Mesendoderm (in vitro differentiated cells): ENCODE measurements at regions not wholly inside any gene's neighbourhood (a gene's known extent, or its start where the extent isn't known, plus 50 kb on each side); places are given as distances from the start of the nearest gene placed in this dataset.

Experiments
- DNase-seq: peaks from one replicate; pipeline ENCODE4 v3.0.0; 2013
- H2AK5ac ChIP-seq: 2 replicates; pipeline ENCODE4 v1.6.1; 2013; ENCODE audit warnings: low read length, inconsistent platforms
- H2BK120ac ChIP-seq: 2 replicates; pipeline ENCODE4 v1.6.1; 2013; ENCODE audit warnings: low read depth, mild to moderate bottlenecking, low read length, moderate library complexity, mixed read lengths
- H2BK15ac ChIP-seq: replicated peaks from 2 replicates; pipeline ENCODE4 v1.6.1; 2013; ENCODE audit warnings: low read depth, mild to moderate bottlenecking, moderate library complexity
- H2BK5ac ChIP-seq: 2 replicates; pipeline ENCODE4 v1.6.1; 2013; ENCODE audit warnings: low read length, inconsistent platforms
- H3K18ac ChIP-seq: 2 replicates; pipeline ENCODE4 v1.6.1; 2013; ENCODE audit warnings: mild to moderate bottlenecking, low read length, mixed read lengths
- H3K23ac ChIP-seq: one replicate; pipeline ENCODE4 v1.6.1; 2013; ENCODE audit warnings: low read length
- H3K27ac ChIP-seq: 2 replicates; pipeline ENCODE4 v1.5.1; 2013; ENCODE audit warnings: low read depth, mild to moderate bottlenecking, inconsistent platforms, low read length, moderate library complexity
- H3K27me3 ChIP-seq: 2 replicates; pipeline ENCODE4 v1.6.1; 2013; ENCODE audit warnings: low read length, control low read depth, mild to moderate bottlenecking, inconsistent platforms; ENCODE audit not compliant: insufficient read depth, poor library complexity
- H3K36me3 ChIP-seq: 2 replicates; pipeline ENCODE4 v1.6.1; 2013; ENCODE audit warnings: low read length, inconsistent platforms; ENCODE audit not compliant: control insufficient read depth, insufficient read depth
- H3K4ac ChIP-seq: one replicate; pipeline ENCODE4 v1.6.1; 2013; ENCODE audit warnings: low read depth, mild to moderate bottlenecking, low read length, moderate library complexity
- H3K4me1 ChIP-seq: 2 replicates; pipeline ENCODE4 v1.6.1; 2013; ENCODE audit warnings: low read depth, low read length, inconsistent platforms; ENCODE audit not compliant: control insufficient read depth
- H3K4me2 ChIP-seq: 2 replicates; pipeline ENCODE4 v1.6.1; 2013; ENCODE audit warnings: low read length
- H3K4me3 ChIP-seq: 2 replicates; pipeline ENCODE4 v1.5.1; 2013; ENCODE audit warnings: mild to moderate bottlenecking, low read length
- H3K56ac ChIP-seq: one replicate; pipeline ENCODE4 v1.6.1; 2013; ENCODE audit warnings: low read length
- H3K79me1 ChIP-seq: 2 replicates; pipeline ENCODE4 v1.6.1; 2013; ENCODE audit warnings: low read length, inconsistent platforms
- H3K79me2 ChIP-seq: 2 replicates; pipeline ENCODE4 v1.6.1; 2013; ENCODE audit warnings: mild to moderate bottlenecking, low read length; ENCODE audit not compliant: control insufficient read depth, insufficient read depth
- H3K9ac ChIP-seq: 2 replicates; pipeline ENCODE4 v1.6.1; 2013; ENCODE audit warnings: low read length, inconsistent platforms
- H4K5ac ChIP-seq: one replicate; pipeline ENCODE4 v1.6.1; 2013; ENCODE audit warnings: low read length
- H4K8ac ChIP-seq: one replicate; pipeline ENCODE4 v1.6.1; 2013; ENCODE audit warnings: low read depth, mild to moderate bottlenecking, control low read depth, low read length, moderate library complexity
- WGBS: extraction: QIAGEN DNeasy Blood & Tissue Kit; methylation state at CpG from one replicate; pipeline ENCODE4 v1.1.7; 2013; ENCODE audit warnings: low lambda C conversion rate, missing lambda C conversion rate; ENCODE audit not compliant: insufficient coverage; ENCODE audit errors: extremely low coverage; 5-methylcytosine and 5-hydroxymethylcytosine counted together

GRCh38 chr14:82636426-82636825 is 1102.8 kb upstream of the SEL1L start:
- H3K4me3 ChIP-seq = no peak overlapping the region
- H2BK120ac ChIP-seq = no peak overlapping the region
- no peak overlapping the region for H2BK15ac ChIP-seq
- no peak overlapping the region for H3K4ac ChIP-seq
- H3K79me2 ChIP-seq = no peaks in the 10 kb centered on the region
- H3K9ac ChIP-seq = no peak overlapping the region
- H3K18ac ChIP-seq = no peak overlapping the region
- no peak overlapping the region for H2AK5ac ChIP-seq
- H4K8ac ChIP-seq = no peak overlapping the region
- H2BK5ac ChIP-seq = no peak overlapping the region
- H3K23ac ChIP-seq = no peak overlapping the region
- H3K27me3 ChIP-seq = no peaks in the 10 kb centered on the region
- H3K56ac ChIP-seq = no peak overlapping the region
- H3K4me2 ChIP-seq = no peak overlapping the region
- H3K79me1 ChIP-seq = no peaks in the 10 kb centered on the region
- no peaks in the 10 kb centered on the region for H3K36me3 ChIP-seq
- no peak for DNase-seq
- no peak overlapping the region for H3K27ac ChIP-seq
- no peaks in the 10 kb centered on the region for H3K4me1 ChIP-seq
- no peak overlapping the region for H4K5ac ChIP-seq

GRCh38 chr14:82641050-82641540 is 1107.4 kb upstream of the SEL1L start:
- Histone ChIP-seq H3K56ac (no peak overlapping the region), H2BK5ac (no peak overlapping the region), H2BK15ac (no peak overlapping the region), H3K23ac (no peak overlapping the region), H4K8ac (no peak overlapping the region), H3K9ac (no peak overlapping the region), H3K79me2 (no peaks in the 10 kb centered on the region), H3K27me3 (no peaks in the 10 kb centered on the region), H4K5ac (no peak overlapping the region), H3K27ac (no peak overlapping the region), H3K4me3 (no peak overlapping the region), H3K4me2 (no peak overlapping the region), H3K4ac (no peak overlapping the region), H3K79me1 (no peaks in the 10 kb centered on the region), H2BK120ac (no peak overlapping the region), H3K36me3 (no peaks in the 10 kb centered on the region), H3K18ac (no peak overlapping the region), H3K4me1 (no peaks in the 10 kb centered on the region), H2AK5ac (no peak overlapping the region)
- WGBS = no CpG with 5 or more reads among the region's 1 CpG
- DNase-seq = no peak

GRCh38 chr14:82642425-82642824 is 1108.8 kb upstream of the SEL1L start:
- Histone ChIP-seq H3K18ac (no peak overlapping the region), H3K9ac (peak overlapping the region; percentile 31), H4K8ac (peak overlapping the region; percentile 76), H3K4me1 (no peaks in the 10 kb centered on the region), H3K4ac (no peak overlapping the region), H3K27ac (no peak overlapping the region), H3K4me3 (no peak overlapping the region), H3K4me2 (no peak overlapping the region), H2BK15ac (no peak overlapping the region), H3K56ac (no peak overlapping the region), H3K23ac (no peak overlapping the region), H3K36me3 (no peaks in the 10 kb centered on the region), H4K5ac (no peak overlapping the region), H3K79me1 (no peaks in the 10 kb centered on the region), H2BK5ac (no peak overlapping the region), H3K79me2 (no peaks in the 10 kb centered on the region), H2AK5ac (no peak overlapping the region), H3K27me3 (no peaks in the 10 kb centered on the region), H2BK120ac (no peak overlapping the region)
- no CpG with 5 or more reads among the region's 15 CpGs for WGBS
- DNase-seq = peak; percentile 70

DNA sequence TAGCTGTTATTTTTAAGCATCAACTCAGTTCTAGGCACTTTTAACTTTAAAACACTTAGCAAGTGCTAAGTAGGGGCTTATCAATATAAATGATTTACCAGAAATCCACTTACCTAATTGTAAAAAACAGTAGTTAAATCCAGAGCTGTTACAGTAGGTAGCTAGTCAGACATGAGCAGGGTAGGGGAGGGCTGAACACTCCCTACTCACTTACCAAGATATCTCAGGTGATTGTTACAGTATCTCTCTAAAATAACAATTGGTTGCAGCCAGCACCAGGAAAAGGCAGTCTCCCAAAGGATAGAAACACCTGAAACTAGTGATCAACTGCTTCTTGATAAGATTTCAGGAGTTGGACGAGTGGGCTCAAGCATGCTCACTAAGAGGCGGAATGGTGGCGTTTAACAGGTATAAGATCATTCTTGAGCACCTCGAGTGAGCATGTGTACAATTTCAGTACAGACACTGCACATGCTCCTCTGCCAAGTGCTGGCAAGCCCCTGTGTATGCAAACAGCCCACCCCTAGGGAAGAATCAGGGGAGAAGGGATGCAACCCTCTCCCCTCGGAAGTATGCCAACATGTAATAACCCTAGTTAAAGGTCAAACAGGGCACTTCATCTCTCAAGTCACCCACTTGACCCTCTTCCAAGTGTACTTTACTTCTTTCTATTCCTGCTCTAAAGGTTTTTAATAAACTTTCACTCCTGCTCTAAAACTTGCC is 1113.6 kb upstream of the SEL1L start:
- H3K9ac ChIP-seq = no peak overlapping the region
- no peak overlapping the region for H3K4me3 ChIP-seq
- no peaks in the 10 kb centered on the region for H3K79me1 ChIP-seq
- no peak overlapping the region for H2BK5ac ChIP-seq
- no peak overlapping the region for H4K8ac ChIP-seq
- H2BK120ac ChIP-seq = no peak overlapping the region
- no peak overlapping the region for H2AK5ac ChIP-seq
- no peaks in the 10 kb centered on the region for H3K36me3 ChIP-seq
- H3K4ac ChIP-seq = no peak overlapping the region
- no peak for DNase-seq
- H3K27me3 ChIP-seq = no peaks in the 10 kb centered on the region
- no peak overlapping the region for H3K18ac ChIP-seq
- no peak overlapping the region for H3K56ac ChIP-seq
- H3K23ac ChIP-seq = no peak overlapping the region
- H3K4me1 ChIP-seq = no peaks in the 10 kb centered on the region
- WGBS = no CpG with 5 or more reads among the region's 5 CpGs
- H2BK15ac ChIP-seq = no peak overlapping the region
- H3K27ac ChIP-seq = no peak overlapping the region
- H4K5ac ChIP-seq = no peak overlapping the region
- no peak overlapping the region for H3K4me2 ChIP-seq
- no peaks in the 10 kb centered on the region for H3K79me2 ChIP-seq

DNA sequence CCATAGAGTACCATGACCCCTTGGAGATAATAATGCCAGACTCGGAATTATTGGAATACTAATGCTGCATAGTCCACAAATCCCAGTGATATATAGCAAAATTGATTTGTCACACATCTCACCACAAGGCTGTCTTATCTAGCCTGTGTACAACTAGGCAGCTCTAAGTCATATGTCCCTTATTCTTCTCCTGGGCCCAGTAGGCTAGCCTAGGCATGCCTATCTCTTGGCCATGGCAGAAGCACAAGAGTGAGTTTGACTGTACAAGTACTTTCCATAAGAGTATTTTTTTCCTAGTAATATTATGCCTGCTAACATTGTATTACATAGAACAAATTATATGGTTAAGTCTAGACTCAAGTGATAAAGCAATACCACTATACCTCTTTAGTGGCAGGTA is 1122.1 kb upstream of the SEL1L start:
- no peak overlapping the region for H2AK5ac ChIP-seq
- H3K4me3 ChIP-seq = no peak overlapping the region
- no peak overlapping the region for H3K27ac ChIP-seq
- H3K23ac ChIP-seq = no peak overlapping the region
- no peak overlapping the region for H3K18ac ChIP-seq
- no CpG with 5 or more reads among the region's 1 CpG for WGBS
- no peak overlapping the region for H3K9ac ChIP-seq
- H2BK5ac ChIP-seq = no peak overlapping the region
- H2BK15ac ChIP-seq = no peak overlapping the region
- no peak overlapping the region for H4K8ac ChIP-seq
- no peaks in the 10 kb centered on the region for H3K79me2 ChIP-seq
- no peak overlapping the region for H3K4ac ChIP-seq
- no peaks in the 10 kb centered on the region for H3K4me1 ChIP-seq
- no peak overlapping the region for H2BK120ac ChIP-seq
- no peak for DNase-seq
- H3K36me3 ChIP-seq = no peaks in the 10 kb centered on the region
- H3K56ac ChIP-seq = no peak overlapping the region
- no peaks in the 10 kb centered on the region for H3K79me1 ChIP-seq
- no peak overlapping the region for H3K4me2 ChIP-seq
- no peak overlapping the region for H4K5ac ChIP-seq
- H3K27me3 ChIP-seq = no peaks in the 10 kb centered on the region

GRCh38 chr14:82657186-82657675 is 1123.6 kb upstream of the SEL1L start:
- H3K4ac ChIP-seq = no peak overlapping the region
- H4K8ac ChIP-seq = no peak overlapping the region
- H3K79me1 ChIP-seq = no peaks in the 10 kb centered on the region
- no peak overlapping the region for H3K9ac ChIP-seq
- no peak overlapping the region for H3K4me2 ChIP-seq
- no peak for DNase-seq
- H3K56ac ChIP-seq = no peak overlapping the region
- H3K36me3 ChIP-seq = no peaks in the 10 kb centered on the region
- no peak overlapping the region for H2AK5ac ChIP-seq
- no peak overlapping the region for H3K18ac ChIP-seq
- H3K4me3 ChIP-seq = no peak overlapping the region
- no peak overlapping the region for H2BK5ac ChIP-seq
- no peak overlapping the region for H3K23ac ChIP-seq
- no peak overlapping the region for H3K27ac ChIP-seq
- H2BK120ac ChIP-seq = no peak overlapping the region
- no peaks in the 10 kb centered on the region for H3K27me3 ChIP-seq
- H3K4me1 ChIP-seq = no peaks in the 10 kb centered on the region
- WGBS = no CpG with 5 or more reads among the region's 4 CpGs
- H4K5ac ChIP-seq = no peak overlapping the region
- H3K79me2 ChIP-seq = no peaks in the 10 kb centered on the region
- no peak overlapping the region for H2BK15ac ChIP-seq
